ENCODE measurements at regions not wholly inside any gene's neighbourhood (a gene's known extent, or its start where the extent isn't known, plus 50 kb on each side); places are given as distances from the start of the nearest gene placed in this dataset.
"Not testable (repeated sequence)": the region's sequence is repeated elsewhere in the genome, so short reads cannot be mapped to it uniquely, and the experiment has no call there.

DNA sequence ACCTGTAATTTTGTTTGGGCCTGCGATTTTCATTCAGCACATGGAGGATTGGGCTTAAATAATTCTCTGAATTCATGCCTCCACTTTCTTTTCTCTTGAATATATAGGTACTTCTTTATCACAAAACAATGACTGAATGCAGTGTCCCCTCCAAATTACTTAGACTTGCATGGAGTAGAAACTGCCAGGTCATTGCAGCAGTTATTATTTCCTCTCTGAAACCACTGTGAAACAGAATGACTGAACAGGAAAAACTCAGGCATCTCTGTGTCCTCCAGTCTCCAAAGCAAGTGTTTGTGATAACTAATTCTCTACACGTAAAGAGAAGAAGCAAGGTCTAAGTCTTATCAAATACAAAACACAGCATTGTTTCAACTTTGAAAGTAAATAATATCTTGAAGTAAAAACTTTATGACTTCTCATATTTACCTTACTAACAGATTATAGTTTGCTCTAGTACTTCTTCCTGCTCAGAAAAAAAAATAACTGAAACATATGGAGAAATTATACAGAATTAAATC is 144.5 kb upstream of the DIAPH2 start:
- DNase-seq, result peak; percentile 63

DNA sequence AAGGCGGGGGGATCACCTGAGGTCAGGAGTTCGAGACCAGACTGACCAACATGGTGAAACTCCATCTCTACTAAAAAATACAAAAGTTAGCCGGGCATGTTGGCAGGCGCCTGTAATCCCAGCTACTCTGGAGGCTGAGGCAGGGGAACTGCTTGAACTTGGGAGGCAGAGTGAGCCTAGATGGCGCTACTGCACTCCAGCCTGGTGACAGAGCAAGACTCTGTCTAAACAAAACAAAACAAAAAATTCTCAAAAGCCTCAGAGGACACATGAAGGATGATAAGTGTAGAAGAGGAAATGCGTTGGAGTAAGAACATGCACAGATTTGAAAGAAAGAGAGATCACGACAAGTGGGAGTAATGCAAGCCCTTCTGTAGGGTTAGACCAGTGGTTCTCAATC is 138.4 kb upstream of the DIAPH2 start:
- peak; percentile 31 for DNase-seq

DNA sequence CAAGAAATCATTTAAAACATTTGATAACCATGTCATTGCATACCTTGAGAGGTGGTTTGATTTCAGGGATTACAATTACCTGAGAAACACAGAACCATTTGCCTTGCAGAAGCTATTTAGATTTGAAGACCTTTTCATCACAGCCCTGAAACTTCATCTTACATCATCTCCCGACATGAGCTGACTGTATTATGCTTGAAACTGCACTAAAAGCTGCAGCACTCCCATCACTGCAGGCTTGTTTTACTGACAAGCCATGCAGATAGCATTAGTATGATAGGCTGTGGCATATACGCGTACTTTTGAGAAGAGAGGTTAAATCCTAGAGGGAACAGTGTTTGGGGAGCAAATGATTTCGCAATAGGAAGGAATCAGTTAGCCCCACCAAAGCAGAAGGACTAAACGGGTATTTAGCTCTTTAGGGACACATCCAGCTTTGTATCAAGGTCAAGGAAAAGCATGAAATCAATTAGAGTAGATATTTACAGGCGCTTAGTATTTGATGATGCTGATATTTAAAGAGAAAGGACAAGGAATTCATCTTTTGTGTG is 133.2 kb upstream of the DIAPH2 start:
- DNase-seq, result no peak

DNA sequence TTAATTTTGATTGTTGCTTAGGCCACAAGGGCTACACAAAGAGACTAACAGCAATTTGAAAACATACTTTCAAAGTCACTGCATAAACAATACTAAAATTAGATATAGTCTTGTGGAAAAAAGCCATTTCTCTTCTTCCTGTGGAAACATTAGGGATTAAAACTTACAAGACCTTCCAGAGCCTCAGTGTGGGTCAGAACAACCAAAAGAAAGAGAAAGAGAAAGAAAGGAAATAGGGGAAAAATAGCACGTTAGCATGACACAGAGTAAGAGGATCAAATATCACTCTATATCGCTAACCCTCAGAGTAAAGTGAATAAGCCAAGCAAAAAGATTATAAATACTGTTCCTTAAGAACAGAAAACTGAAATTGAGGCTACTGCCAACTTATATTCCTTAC is 127.8 kb upstream of the DIAPH2 start:
- DNase-seq, result peak; percentile 2

DNA sequence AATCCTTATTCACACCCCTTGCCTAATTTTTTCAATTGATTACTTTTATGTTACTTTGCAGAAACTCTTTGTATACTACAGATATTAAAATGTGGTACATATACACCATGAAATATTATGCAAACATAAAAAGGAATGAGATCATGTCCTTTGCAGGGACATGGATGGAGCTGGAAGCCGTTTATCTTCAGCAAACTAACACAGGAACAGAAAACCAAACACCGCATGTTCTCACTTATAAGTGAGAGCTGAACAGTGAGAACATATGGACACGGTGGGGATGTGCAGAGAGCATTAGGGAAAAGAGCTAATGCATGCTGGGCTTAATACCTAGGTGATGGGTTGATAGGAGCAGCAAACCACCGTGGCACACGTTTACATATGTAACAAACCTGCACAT is 123.5 kb upstream of the DIAPH2 start:
- DNase-seq, result not testable (repeated sequence)

DNA sequence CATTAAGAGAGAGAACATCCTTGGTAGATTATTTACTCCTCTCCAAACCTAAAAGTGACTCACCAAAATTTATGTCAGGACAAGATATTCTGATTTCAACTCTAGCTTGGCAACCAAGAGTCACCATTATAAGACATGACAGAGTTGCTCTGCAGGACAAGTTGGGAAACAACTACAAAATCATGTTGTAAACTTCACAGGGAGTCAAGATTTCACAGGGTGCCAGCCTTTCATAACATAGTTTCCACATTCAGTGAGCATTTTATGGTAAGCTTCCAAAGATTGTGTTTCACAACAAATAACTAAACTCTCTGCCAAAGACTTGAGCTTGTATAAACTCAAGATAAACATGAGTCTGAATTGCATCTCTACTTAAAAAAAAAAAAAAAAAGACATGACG is 121.0 kb upstream of the DIAPH2 start:
- DNase-seq, result no peak

DNA sequence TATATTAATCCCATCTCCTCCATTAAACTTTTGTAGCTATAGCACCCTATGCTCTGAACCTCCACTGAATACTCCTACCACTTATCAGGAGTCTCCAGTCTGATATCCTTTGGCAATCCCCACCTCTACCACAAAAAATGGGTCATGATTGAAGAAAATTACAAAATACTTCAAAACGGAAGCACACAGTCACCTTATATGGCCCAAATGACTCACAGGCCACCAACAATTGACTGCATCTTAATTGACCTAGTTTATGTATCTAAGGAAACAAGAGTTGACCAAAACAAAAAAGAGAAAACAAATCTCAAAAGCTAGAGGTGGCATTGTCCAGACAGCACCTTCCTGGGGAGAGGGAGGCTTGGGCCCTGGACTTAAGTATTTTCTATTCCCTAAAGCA is 120.0 kb upstream of the DIAPH2 start:
- DNase-seq, result no peak

DNA sequence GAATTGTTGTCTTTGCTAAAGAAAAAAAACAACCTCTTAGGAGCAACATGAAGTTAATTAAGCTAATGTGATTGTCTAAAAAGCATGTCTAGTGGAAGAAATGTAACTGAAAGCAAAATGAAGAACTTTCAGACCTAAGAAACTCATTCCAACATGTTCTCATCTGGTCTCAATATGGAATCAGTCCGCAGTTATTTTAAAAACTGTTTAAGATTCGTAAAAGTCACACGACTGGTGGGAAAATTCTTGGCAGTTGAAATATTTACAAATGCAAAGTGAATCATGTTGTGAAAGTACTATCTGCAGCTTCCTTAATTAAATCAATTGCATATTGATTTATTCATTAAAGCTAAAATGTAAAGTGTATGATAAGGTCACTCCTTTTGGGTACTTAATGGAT is 117.8 kb upstream of the DIAPH2 start:
- no peak for DNase-seq

DNA sequence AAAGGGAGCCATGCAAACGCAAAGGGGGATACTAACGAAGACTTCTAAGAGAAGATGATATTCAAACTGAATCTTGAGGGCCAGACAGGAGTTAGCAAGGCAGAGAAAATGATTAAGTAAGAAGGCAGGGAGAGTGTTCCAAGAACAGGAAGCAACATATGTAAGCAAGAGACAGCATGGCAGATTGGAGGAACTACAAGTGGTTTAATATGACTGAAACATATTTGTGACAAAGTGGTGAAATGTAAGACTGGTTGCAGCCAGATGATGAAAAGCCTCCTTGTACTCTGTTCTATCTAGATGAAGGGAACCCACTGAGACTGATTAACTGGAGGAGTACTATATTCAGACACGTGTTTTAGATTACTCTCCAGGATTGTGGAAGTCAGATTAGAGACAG is 116.6 kb upstream of the DIAPH2 start:
- DNase-seq, result peak; percentile 9

DNA sequence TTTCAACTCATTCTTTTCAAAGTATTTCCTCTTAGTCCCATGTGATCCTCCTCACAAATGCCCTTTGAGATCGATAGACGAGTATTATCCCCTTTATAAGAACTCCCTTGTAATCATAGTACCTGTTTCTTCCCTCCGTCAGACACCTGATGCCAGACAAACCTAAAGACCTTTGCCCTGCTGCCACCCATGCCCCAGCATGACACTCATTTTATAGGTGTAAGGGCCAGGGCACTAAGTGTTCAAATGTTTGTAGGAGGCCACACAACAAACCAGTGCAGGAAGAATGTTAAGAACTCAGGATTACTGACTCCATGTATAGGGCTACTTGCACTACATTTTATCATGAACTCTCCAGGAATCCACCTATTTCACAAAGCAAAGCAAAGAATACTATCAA is 115.6 kb upstream of the DIAPH2 start:
- no peak for DNase-seq

DNA sequence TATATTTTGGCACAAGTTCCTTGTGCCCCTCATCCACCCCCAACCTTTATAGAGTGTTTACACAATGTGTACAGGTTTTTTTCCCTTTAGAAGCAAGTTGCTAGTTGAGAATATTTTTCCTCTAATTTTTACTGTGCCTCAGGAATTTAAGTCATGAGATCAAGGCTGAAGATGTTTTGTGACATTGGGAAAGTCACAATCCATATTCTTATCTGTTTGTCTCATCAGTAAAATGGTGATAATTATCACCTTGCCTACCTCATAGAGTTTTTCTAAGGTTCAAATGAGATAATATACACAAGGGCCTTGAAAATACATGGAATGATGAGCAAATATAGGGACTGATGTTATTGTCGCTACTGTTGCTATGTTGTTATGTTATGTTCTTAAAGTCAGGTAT is 109.6 kb upstream of the DIAPH2 start:
- no peak for DNase-seq

DNA sequence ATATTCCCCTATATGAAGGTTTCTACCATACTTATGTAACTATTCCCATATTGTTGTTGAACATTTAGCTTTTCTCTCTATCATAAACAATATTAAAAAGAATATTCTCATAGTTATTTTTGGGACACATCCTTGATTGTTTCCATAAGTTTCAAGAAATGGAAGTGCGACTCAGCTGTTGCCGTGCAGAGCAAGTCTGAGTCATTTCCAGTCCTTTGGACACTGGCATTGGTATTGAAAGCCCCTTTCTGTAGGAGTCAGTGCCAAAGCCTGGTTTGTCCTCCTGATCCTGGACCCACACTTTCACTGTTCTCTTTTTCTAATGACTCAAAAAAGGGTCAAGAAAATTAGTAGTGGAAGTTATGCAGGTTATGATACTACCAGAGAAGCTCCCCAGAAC is 108.3 kb upstream of the DIAPH2 start:
- no peak for DNase-seq

DNA sequence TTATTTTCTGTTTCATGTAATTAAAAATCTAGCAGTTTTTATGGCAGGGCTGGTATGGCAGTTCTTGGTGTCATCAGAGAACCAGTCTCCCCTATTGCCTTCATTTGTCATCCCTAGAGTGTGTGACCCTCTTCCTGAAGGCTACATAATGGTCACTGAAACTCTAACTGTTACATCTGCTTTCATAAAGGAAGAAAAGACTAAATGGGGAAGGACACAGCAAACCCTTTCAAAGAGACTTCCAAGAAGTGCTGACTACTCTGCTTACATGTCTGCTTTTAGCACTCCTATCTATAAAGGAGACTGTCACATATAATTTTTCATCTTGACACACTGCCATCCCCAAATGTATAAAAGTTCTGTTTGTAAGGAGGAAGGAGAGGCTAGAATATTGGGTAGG is 105.9 kb upstream of the DIAPH2 start:
- DNase-seq, result no peak

DNA sequence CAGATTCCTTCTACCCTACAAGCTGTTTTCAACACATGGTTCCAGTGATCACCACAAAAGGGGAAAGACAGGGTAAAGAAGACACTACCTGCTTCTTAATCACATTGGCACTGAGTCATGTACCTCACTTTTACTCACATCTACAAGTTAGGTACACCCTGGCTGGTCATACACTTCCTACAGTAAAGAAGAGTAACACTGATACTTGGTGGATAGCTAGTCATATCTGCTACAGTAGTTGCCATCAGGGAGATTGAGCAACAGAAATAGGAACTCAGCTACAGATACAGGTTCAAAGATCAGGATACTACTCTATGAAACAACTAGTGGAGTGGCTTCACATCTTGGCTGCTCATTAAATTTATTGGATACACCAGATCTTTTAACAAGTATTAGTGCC is 105.4 kb upstream of the DIAPH2 start:
- DNase-seq, result no peak

DNA sequence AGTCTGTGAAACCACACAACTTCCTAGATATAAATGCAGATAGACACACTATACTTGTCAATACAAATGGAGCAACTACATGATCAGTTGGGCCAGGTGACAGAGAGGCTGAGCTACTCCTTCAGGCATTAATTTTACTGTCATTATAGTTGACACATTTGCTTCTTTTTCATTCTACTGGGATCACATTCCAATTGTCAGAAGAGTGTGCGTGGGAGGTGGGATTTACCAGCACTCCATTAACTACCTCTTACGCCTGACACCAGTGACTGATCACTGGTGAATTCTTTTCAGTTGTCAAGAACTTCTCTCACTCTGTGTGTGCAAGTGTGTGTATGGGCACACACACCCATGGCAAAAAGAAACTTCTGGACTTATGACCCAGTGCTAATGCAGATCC is 94.2 kb upstream of the DIAPH2 start:
- no peak for DNase-seq

DNA sequence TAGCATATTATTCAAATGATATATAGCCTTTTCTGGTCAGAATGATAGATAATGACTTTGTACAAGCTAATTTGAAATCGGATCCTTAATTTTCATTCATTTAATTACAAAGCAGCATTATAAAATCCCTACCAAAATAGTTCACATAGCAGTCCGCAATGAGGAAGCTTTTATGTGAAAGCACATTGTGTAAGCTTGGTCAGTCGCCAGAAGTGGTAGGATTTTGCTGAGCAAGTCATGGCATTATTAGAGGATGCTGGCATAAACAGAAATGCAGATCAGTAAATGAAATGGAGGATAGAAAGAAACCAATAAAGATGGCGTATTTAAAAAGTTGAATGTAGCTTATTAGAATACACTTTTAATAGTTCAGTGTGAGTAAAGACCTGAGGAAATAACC is 93.2 kb upstream of the DIAPH2 start:
- no peak for DNase-seq

DNA sequence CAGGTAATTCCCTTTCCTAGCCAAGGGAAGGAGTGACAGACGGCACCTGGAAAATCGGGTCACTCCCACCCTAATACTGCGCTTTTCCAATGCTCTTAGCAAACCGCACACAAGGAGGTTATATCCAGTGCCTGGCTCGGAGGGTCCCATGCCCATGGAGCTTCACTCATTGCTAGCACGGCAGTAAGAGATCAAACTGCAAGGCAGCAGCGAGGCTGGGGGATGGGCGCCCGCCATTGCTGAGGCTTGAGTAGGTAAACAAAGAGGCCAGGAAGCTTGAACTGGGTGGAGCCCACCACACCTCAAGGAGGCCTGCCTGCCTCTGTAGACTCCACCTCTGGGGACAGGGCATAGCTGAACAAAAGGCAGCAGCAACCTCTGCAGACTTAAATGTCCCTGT is 86.8 kb upstream of the DIAPH2 start:
- not testable (repeated sequence) for DNase-seq

DNA sequence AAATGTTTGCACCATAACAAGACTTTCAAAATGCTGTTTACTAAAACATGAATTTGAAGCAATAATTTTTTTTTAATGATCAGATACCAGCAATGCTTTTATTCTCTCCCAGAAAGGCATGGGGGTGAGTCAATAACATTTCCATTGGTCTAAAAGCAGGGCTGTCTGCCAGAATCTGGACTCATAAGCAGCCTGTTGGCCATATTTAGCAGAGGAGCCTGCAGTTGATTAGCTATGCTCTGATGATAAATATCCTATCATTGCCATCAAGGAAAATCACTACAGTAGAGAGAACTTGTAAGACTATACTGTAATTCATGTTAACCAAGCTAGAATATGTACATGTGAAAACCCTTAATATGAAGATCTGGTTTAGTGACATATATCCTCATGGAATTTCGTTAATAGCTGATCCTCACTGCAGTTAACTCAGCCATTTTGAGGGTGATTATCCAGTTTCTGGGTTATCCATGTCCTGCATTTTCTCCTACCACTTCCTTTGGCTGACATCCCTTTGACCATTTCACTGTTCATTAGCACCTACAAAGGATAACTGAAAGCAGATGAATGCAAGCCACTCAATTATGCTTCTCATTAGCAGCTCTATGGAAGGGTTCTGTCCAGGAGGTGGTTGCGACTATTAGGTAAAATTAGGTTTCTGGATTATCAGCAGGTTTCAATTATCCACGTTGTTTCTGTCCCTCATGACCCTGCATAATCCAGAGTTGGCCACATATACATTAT is 72.9 kb upstream of the DIAPH2 start:
- no peak for DNase-seq

DNA sequence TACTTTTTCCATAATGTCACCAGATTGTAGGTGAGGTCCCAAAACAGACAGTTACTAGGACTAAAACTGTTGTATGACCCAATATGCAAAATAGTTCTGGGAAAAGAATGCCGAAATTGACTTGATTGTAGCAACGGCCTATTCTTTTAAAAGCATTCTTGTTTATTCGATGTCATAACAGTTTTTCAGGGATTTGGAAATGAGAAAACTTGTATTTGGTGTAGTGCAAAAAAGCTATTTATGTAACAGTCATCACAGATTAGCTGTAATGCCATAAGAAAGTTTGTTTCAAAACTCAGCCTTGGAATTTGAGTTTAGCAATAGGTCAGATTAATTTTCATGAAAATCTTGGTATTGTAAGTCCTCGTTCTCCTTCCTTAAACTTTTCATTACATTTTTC is 69.2 kb upstream of the DIAPH2 start:
- DNase-seq, result no peak

DNA sequence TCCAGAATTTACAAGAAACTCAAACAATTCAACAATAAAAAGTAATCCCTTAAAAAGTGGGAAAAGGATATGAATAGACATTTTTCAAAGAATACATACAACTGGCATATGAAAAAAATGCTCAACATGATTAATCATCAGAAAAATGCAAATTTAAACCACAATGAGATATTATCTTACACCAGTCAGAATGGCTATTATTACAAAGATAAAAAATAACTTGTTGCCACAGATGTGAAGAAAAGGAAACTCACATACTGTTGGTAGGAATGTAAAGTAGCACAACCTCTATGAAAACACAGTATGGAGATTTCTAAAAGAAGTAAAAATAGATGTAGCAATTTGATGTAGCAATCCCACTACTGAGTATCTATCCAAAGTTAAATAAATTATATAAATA is 65.1 kb upstream of the DIAPH2 start:
- DNase-seq, result no peak

DNA sequence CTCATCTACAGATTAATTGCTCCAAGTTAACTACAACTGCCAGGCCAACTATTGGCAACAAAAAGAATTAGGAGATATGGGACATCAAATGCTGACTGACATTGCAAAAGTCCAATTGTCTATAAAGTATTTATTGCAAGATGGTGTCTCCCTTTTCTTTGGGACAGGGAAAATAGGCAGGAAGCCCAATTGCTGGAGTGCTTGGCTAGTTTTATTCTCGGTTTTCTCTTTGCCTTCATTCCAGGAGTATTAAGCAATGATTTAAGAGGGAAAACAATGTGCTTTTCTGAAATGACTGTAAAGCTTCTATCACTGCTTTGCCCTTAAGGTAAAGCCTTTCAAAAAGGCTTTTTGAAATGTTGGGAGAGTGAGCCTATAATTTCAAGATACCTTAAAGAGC is 62.8 kb upstream of the DIAPH2 start:
- DNase-seq, result no peak

Data from OCI-M1 (cell line).